ENCODE measurements at regions not wholly inside any gene's neighbourhood (a gene's known extent, or its start where the extent isn't known, plus 50 kb on each side); places are given as distances from the start of the nearest gene placed in this dataset.

DNA sequence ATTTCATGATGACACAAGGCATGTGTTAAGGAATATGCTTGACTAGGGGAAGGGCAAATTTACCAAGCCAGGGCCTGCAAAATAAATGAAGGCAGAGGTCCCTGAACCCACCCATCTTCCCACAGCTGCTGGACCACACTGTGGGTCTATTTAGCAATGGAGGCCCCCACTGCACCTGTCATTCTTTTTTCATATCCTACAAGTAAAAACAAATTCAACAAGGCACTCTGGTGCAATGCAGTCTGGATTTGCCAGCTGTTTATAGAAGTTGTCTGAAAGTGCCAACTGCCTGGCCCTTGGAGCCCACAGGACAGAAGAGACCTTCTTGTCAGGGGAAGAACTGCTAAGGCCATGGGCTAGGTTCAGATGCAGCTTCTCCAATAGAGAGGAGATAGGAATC is 112.8 kb upstream of the ATL2 start:
- Histone ChIP-seq H3K4me1 (peaks cover 0 to 9% (median 6%) of the 10 kb centered on the region in 9 donors), H3K36me3 (no peaks in the 10 kb centered on the region), H3K9me3 (no peaks in the 10 kb centered on the region), H3K27me3 (no peaks in the 10 kb centered on the region), H3K27ac (no peak overlapping the region), H3K4me3 (no peak overlapping the region)
- no peak for ATAC-seq
- TF ChIP-seq, protein P1, sequence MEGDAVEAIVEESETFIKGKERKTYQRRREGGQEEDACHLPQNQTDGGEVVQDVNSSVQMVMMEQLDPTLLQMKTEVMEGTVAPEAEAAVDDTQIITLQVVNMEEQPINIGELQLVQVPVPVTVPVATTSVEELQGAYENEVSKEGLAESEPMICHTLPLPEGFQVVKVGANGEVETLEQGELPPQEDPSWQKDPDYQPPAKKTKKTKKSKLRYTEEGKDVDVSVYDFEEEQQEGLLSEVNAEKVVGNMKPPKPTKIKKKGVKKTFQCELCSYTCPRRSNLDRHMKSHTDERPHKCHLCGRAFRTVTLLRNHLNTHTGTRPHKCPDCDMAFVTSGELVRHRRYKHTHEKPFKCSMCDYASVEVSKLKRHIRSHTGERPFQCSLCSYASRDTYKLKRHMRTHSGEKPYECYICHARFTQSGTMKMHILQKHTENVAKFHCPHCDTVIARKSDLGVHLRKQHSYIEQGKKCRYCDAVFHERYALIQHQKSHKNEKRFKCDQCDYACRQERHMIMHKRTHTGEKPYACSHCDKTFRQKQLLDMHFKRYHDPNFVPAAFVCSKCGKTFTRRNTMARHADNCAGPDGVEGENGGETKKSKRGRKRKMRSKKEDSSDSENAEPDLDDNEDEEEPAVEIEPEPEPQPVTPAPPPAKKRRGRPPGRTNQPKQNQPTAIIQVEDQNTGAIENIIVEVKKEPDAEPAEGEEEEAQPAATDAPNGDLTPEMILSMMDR (IDR thresholded peaks at IDR 0.05): no peak
- intact Hi-C loops (cut with DNase I): loop anchor here in 1 of 10 donors (10.0 kb wide), 1 partner anchor 115 kb away; the partner anchor contains the start of gene ATL2
- no peak for DNase-seq

DNA sequence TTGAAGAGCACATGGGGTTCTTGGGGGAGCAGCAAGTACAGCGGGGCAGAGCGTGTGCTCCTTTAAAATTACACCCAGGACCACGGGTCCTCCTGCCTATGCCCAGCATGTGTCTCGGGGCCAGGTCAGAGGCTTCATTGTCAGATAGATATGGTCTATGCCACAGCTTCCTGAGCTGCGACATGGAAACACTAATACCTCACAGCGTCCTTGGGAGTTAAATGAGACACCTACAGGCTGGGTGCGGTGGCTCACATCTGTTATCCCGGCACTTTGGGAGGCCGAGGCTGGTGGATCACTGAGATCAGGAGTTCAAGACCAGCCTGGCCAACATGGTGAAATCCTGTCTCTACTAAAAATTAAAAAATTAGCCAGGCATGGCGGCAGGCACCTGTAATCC is 110.8 kb upstream of the ATL2 start:
- TF ChIP-seq, protein P1 (IDR thresholded peaks at IDR 0.05): no peak
- Histone ChIP-seq H3K27me3 (no peaks in the 10 kb centered on the region), H3K27ac (no peak overlapping the region), H3K36me3 (no peaks in the 10 kb centered on the region), H3K9me3 (no peaks in the 10 kb centered on the region), H3K4me3 (no peak overlapping the region), H3K4me1 (peaks cover 0 to 20% (median 6%) of the 10 kb centered on the region in 9 donors)
- DNase-seq: no peak
- WGBS, 2 donors: 86% methylated on average over 10 of the region's 10 CpGs
- intact Hi-C loops (cut with DNase I): no loop called here
- no peak for ATAC-seq

DNA sequence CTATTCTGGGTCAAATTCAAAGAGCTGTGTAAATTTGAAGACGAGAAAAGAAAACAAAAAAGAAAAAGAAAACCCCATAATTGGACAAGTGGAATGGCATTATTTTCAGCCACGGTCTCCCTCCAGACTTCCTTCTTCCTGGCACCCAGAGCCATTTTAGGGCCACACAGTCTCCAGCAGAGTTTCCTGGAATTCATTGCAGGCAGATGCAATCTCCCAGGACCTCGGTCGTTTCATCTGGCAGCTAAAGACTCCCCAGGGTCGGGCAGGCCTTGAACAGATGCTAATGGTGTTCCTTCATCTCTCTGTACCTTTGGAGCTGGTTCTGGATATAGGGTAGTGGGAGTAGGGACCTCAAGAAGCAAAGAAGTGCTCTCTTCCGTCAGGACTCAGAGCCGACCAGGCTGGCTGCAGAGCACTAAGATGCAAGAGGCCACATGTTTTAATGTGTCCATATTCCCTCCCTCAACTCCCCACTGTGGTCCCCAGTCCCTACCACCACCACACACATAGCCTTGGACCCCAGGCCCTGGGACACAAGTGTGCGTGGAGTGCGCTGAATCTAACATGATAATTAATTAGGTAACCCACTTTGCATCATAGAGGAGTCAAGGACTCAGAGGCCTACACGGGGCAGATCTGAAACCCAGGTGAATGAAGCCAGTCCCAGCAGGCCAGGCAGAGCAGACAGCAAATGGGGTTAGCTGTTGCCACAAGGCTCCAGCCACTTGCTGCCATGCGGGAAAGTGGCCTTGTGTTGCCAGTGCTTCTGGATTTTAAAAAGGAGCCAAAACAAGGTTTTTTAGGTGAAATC is 109.3 kb upstream of the ATL2 start:
- Histone ChIP-seq H3K4me3 (no peak overlapping the region), H3K4me1 (peaks cover 0 to 20% (median 6%) of the 10 kb centered on the region in 9 donors), H3K27me3 (no peaks in the 10 kb centered on the region), H3K27ac (no peak overlapping the region), H3K9me3 (peaks cover 0 to under 1% (median 0%) of the 10 kb centered on the region in 11 donors), H3K36me3 (no peaks in the 10 kb centered on the region)
- TF ChIP-seq, protein P1 (IDR thresholded peaks at IDR 0.05): no peak
- intact Hi-C loops (cut with DNase I): no loop called here
- ATAC-seq (no peak), DNase-seq (no peak)
- 69 to 78% methylated on average over 11 of the region's 11 CpGs for WGBS, 2 donors

DNA sequence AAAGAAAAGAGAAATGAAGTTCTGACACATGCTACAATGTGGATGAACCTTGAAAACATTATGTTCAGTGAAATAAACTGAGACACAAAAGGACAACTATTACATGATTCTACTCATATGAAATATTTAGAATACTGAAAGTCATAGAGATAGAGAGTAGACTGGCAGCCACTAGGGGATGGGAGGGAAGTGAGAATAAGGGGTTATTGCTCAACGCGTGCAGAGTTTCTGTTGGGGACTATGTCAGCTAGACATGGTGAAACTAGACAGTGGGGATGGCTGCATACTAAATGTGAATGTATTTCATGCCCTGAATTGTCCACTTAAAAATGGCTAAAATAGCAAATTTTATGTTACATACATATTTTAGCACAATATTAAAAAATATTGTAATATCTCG is 108.7 kb upstream of the ATL2 start:
- no peak overlapping the region for H3K27ac ChIP-seq
- intact Hi-C loops (cut with DNase I): no loop called here

More for the DNA sequence above, 108.7 kb upstream of the ATL2 start:
- DNase-seq: no peak
- H3K4me3 ChIP-seq: no peak overlapping the region
- H3K4me1 ChIP-seq: peaks cover 0 to 20% (median 6%) of the 10 kb centered on the region in 9 donors
- no peaks in the 10 kb centered on the region for H3K27me3 ChIP-seq
- peak in 1 of 8 donors; percentile 56 for ATAC-seq
- no peaks in the 10 kb centered on the region for H3K36me3 ChIP-seq
- WGBS, 2 donors: 88 to 93% methylated on average over 3 of the region's 3 CpGs
- peaks cover 0 to 8% (median 4%) of the 10 kb centered on the region in 11 donors for H3K9me3 ChIP-seq
- TF ChIP-seq, protein P1 (IDR thresholded peaks at IDR 0.05): no peak

Data from heart right ventricle (tissue), 16 donors.